HG02852 (cell line): ENCODE measurements at regions not wholly inside any gene's neighbourhood (a gene's known extent, or its start where the extent isn't known, plus 50 kb on each side); places are given as distances from the start of the nearest gene placed in this dataset.
"Not testable (repeated sequence)": the region's sequence is repeated elsewhere in the genome, so short reads cannot be mapped to it uniquely, and the experiment has no call there.

Experiments used
- ATAC-seq: cut with Tn5 transposase; IDR thresholded peaks from one replicate; pipeline ENCODE4 v1.9.1; 2021; ENCODE audit warnings: mild to moderate bottlenecking, moderate library complexity; ENCODE audit not compliant: unreplicated experiment

- ATAC-seq: no peak
Measured at GRCh38 chr16:8084302-8084701, 506.0 kb downstream of the TMEM114 start.

- no peak for ATAC-seq
Measured at GRCh38 chr16:8083560-8083959, 506.8 kb downstream of the TMEM114 start.

DNA sequence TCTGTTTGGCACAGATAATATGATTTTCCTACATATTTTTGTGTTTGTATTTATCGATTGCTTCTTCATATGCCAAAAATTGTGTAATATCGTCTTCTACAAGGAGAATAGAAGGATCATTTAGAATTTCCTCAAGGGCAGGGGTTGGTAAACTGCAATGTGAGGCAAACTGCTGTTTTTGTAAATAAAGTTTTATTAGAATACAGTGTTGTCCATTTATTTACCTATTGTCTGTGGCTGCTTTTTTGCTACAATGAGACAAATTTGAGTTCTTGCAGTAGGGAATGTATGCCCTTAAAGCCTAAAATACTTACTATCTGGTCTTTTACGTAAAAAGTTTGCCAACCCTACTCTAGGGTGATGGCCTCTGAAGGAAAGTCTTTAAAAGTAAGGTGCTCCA lies 509.5 kb downstream of the TMEM114 start:
- ATAC-seq: no peak

DNA sequence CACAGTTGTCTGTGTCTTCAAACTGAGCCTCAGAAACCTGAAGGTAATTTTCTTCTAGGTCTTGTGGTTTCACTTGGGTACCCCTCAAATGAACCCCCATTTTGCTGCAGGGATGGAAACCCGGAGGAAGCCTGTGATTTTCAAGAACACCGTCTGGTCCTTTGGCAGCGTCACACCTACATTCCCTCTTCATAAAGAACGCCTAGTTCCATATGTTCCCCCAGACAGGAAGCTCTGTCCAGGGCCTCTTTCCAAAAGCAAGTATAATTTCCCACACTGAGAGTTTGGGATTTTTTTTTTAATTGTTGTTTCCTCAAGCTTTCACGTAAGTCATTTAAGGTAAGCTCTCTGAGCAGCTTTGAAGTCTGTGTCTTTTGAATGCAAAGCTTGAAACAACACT lies 515.0 kb downstream of the TMEM114 start:
- ATAC-seq: no peak

DNA sequence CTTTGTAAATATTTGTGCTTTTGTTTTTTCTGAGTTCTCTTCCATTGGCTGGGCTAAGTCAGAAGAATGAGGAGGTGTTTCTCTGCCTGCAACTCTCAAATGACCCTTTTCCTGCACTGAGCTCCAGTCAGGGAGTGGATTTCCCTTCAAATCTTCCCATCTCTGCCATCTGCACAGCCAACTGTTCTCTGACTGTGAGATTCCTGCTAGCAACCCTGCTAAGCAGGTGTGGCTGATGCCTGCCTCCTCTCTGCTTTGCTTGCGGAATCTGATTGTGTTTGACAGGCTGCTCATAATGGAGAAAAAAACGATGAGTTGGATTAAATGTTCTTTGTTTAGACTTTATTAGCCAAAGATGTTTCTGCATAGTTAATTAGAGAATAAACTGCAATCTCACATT lies 519.8 kb downstream of the TMEM114 start:
- no peak for ATAC-seq

GRCh38 chr16:8068225-8068624 lies 522.1 kb downstream of the TMEM114 start:
- not testable (repeated sequence) for ATAC-seq

- no peak for ATAC-seq
Measured at GRCh38 chr16:8063159-8063558, 527.2 kb downstream of the TMEM114 start.

GRCh38 chr16:8062677-8063076 lies 527.6 kb downstream of the TMEM114 start:
- ATAC-seq: no peak

GRCh38 chr16:8055761-8056160 lies 534.5 kb downstream of the TMEM114 start:
- ATAC-seq: no peak

- no peak for ATAC-seq
Measured at GRCh38 chr16:8053437-8053836, 536.9 kb downstream of the TMEM114 start.

- no peak for ATAC-seq
Measured at GRCh38 chr16:8048433-8048832, 541.9 kb downstream of the TMEM114 start.

DNA sequence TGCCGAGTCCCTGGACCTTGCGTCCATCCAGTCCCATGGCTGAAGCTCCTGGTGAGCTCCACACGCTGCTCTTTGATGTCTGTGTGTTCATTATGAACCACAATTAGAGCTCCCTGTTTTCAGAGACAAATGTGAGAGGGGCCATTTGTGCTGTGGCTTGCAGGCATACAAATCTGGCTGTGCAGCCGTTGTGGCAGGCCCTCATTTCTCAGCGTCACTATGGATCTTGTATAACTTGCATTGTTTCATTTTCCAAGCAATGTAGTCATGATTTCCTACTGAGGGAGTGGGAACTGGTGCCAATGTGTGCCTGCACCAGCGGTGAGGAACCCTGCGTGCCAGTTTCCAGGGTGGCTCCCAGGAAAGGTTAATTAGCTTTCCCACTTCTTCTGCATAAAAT lies 542.6 kb downstream of the TMEM114 start:
- no peak for ATAC-seq

- no peak for ATAC-seq
Measured at GRCh38 chr16:8044796-8045195, 545.5 kb downstream of the TMEM114 start.

DNA sequence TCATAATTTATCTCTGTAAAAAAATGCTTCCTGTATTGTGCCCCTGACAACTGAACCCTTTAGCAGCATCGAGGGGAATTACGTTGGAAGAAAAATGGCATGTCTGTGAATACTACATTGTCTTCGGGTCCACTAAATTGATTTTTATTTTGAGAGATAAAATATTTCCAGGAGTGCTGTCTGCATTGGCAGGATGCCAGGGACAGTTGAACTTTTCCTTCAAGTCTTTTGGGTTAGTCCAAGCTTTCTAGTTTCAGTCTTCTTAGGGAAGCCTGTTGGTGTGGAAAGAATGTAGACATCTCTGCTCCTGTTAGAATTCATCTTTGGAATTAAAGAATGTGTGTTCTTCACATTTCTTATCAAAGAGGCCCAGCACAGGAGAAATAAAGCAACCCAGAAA lies 557.9 kb downstream of the TMEM114 start:
- no peak for ATAC-seq

DNA sequence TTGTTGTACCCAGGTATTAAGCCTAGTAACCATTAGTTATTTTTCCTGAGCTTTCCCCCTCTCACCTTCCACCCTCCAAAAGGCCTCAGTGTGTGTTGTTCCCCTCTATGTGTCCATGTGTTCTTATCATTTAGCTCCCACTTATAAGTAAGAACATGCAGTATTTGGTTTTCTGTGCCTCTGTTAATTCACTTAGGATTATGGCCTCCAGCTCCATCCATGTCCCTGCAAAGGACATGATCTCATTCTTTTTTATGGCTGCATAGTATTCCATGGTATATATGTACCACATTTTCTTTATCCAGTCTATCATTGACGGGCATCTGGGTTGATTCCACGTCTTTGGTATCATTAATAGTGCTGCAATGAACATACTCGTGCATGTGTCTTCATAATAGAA lies 560.3 kb downstream of the TMEM114 start:
- not testable (repeated sequence) for ATAC-seq

GRCh38 chr16:8026450-8026849 lies 563.9 kb downstream of the TMEM114 start:
- no peak for ATAC-seq

GRCh38 chr16:8023326-8023725 lies 567.0 kb downstream of the TMEM114 start:
- ATAC-seq: no peak

GRCh38 chr16:8005096-8005860 lies 585.0 kb downstream of the TMEM114 start:
- no peak for ATAC-seq

DNA sequence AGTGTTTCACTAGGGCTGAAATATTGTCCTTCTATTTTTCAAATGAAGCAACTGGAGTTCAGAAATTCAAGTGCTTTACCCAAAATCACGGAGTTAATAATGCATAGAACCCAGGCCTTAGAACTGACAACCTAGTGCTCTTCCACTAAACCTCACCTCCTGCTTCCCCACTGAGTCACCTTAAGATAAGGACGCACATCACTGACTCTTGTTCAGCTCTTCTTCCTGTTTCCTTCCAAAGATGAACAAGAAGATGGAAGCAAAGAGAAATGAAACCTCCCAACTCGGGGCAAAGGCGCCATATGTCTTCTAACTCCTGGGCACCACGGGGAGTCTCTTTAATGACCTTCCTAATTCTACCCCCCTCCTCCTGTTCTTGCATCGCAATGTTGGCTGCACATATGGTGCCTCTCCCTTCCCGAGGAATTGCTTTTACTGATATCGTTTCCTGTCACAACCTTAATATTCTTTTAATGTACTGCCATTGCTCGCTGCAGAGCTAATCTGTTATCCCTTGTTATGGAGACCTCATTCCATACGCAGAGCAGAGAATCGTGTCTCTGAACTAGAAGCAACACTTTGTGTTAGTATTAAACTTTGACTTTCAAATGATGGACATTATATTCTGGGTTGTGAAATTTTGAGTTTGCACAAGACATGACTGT lies 591.4 kb downstream of the TMEM114 start:
- no peak for ATAC-seq

DNA sequence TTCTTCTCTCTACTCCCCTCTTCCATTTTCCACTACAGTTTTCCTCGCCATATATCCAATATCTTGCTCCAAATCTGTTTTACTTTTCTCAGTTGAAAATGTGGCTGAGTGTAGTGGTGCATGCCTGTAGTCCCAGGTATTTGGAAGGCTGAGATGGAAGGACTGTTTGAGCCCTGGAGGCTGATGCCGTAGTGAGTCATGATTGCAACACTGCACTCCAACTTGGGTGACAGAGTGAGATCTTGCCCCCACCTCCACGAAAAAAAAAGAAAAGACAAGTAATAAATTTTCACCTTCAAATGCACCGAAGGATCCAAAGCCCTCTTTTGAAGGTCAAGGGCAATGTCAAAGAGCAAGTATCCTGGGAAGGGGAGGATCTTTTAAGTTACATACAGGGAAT lies 592.3 kb downstream of the TMEM114 start:
- ATAC-seq: no peak

DNA sequence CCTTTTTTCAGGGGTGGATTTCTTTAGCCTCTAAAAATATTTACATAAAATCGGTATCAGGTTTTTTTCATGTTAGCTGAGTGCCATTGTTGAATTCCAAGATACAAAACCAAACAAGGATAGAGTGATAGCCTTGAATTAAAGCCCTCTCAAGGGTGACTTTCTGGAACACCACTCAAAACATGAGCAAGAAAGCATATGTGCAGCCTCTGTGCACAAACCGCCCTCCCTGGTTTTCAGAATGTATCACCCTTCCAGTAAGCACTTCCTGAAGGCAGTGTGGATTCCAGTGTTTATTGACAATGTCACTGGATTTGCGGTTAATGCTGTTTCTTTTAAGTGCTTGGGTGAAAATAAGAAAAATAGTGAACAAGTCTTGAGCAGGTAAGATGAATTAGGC lies 597.7 kb downstream of the TMEM114 start:
- ATAC-seq: no peak

DNA sequence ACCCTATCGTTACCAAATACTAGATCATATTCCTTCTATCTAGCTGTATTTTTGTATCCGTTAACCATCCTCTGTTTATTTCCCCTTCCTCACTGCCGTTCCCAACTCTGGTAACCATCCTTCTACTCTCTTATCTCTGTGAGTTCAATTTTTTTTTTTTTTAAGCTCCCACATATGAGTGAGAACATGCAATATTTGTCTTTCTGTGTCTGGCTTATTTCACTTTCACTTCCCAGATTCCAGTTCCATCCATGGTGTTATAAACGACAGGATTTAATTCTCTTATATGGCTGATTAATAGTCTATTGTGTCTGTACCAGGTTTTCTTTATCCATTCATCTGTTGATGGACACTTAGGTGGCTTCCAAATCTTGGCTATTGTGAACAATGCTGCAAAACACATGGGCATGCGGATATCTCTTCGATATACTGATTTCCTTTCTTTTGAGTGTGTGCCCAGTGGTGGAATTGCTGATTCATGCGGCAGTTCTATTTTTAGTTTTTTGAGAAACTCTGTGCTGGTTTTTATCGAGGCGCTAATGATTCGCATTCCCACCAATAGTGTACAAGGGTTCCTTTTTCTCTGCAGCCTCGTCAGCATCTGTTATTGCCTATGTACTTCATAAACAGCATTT lies 599.6 kb downstream of the TMEM114 start:
- no peak for ATAC-seq
